ENCODE measurements at regions not wholly inside any gene's neighbourhood (a gene's known extent, or its start where the extent isn't known, plus 50 kb on each side); places are given as distances from the start of the nearest gene placed in this dataset.

GRCh38 chr5:92775711-92776615 lies 805.1 kb downstream of the NR2F1-AS1 start:
- no peak for DNase-seq (ENCODE audit: low read depth, low spot score)
- ChIA-PET CTCF (no interaction called here), POLR2A (no interaction called here)
- no peak overlapping the region for H3K4me3 ChIP-seq (ENCODE audit: low read depth, low read length)
- no peak for TF ChIP-seq CTCF (IDR thresholded peaks at IDR 0.05; ENCODE audit: insufficient read depth, low read length, missing control alignments)

GRCh38 chr5:92769978-92770377 lies 811.0 kb downstream of the NR2F1-AS1 start:
- ChIA-PET POLR2A (interaction anchor here (1.1 kb wide), 1 partner anchor 11 kb away, joined by 3 read pairs; no protein-coding TSS in a partner anchor), CTCF (no interaction called here)
- TF ChIP-seq CTCF (IDR thresholded peaks at IDR 0.05; ENCODE audit: insufficient read depth, low read length, missing control alignments), result no peak
- DNase-seq (ENCODE audit: low read depth, low spot score), result peak; percentile 64
- no peak overlapping the region for H3K4me3 ChIP-seq (ENCODE audit: low read depth, low read length)

GRCh38 chr5:92761585-92761984 lies 819.4 kb downstream of the NR2F1-AS1 start:
- no peak for DNase-seq (ENCODE audit: low read depth, low spot score)
- TF ChIP-seq CTCF (IDR thresholded peaks at IDR 0.05; ENCODE audit: insufficient read depth, low read length, missing control alignments), result no peak
- POLR2A ChIA-PET, result no interaction called here
- no peak overlapping the region for H3K4me3 ChIP-seq (ENCODE audit: low read depth, low read length)
- CTCF ChIA-PET, result no interaction called here

GRCh38 chr5:92760550-92760949 lies 820.5 kb downstream of the NR2F1-AS1 start:
- CTCF ChIA-PET, result no interaction called here
- no peak for TF ChIP-seq CTCF (IDR thresholded peaks at IDR 0.05; ENCODE audit: insufficient read depth, low read length, missing control alignments)

GRCh38 chr5:92758552-92758951 lies 822.5 kb downstream of the NR2F1-AS1 start:
- POLR2A ChIA-PET, result interaction anchor here (0.8 kb wide), 1 partner anchor 11 kb away, joined by 3 read pairs; no protein-coding TSS in a partner anchor
- no peak overlapping the region for H3K4me3 ChIP-seq (ENCODE audit: low read depth, low read length)
- no peak for TF ChIP-seq CTCF (IDR thresholded peaks at IDR 0.05; ENCODE audit: insufficient read depth, low read length, missing control alignments)
- CTCF ChIA-PET, result no interaction called here
- DNase-seq (ENCODE audit: low read depth, low spot score), result no peak

More at GRCh38 chr5:92760550-92760949, 820.5 kb downstream of the NR2F1-AS1 start:
- no peak for DNase-seq (ENCODE audit: low read depth, low spot score)
- POLR2A ChIA-PET, result no interaction called here
- no peak overlapping the region for H3K4me3 ChIP-seq (ENCODE audit: low read depth, low read length)

- no peak overlapping the region for H3K4me3 ChIP-seq (ENCODE audit: low read depth, low read length)
- no peak for TF ChIP-seq CTCF (IDR thresholded peaks at IDR 0.05; ENCODE audit: insufficient read depth, low read length, missing control alignments)
- POLR2A ChIA-PET, result no interaction called here
- CTCF ChIA-PET, result interaction anchor here (1.2 kb wide), 1 partner anchor 28 kb away, joined by 3 read pairs; no protein-coding TSS in a partner anchor
- no peak for DNase-seq (ENCODE audit: low read depth, low spot score)
Measured at GRCh38 chr5:92749943-92750342, 831.1 kb downstream of the NR2F1-AS1 start.

All from AG04449 (cell line).